NCI-H1436 (cell line): ENCODE measurements at regions not wholly inside any gene's neighbourhood (a gene's known extent, or its start where the extent isn't known, plus 50 kb on each side); places are given as distances from the start of the nearest gene placed in this dataset.
"Not testable (repeated sequence)": the region's sequence is repeated elsewhere in the genome, so short reads cannot be mapped to it uniquely, and the experiment has no call there.

ENCODE experiments used
- DNase-seq: peaks from one replicate; lab custom pipeline; 2025; lab: John Stamatoyannopoulos, UW

DNA sequence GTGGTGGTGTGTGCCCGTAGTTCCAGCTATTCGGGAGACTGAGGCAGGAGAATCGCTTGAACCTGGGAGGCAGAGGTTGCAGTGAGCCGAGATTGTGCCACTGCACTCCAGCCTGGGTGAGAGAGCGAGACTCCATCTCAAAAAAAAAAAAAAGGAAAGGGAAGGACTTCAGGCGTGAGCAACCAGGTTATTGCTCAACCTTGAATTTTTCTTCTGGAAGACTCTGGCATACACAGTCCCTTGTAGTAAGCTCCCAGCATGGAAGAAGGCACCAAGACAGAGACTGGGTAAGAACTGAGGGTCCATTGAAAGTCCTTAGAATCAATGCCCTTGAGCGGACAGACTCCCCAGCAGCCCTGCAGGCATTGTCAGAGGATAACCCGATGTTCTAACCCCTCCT lies 75.0 kb downstream of the C9orf50 start:
- DNase-seq = not testable (repeated sequence)

DNA sequence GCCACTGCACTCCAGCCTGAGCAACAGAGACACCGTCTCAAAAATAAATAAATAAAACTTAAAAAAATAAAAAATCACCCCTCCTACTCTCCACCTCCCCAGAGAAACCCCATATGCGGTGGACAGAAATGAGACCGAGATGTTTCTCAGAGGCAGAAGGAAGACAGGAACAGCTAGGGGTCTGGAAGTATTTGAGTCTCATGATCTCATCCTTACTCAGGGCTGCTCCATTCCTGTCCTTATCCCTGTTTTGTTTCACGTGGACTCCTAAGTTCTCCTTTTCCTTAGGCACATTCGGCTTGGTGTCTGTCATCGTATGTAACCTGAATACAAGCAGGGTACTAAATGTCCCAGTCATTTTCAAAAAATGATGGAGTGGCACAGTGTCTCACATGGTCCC lies 76.1 kb downstream of the C9orf50 start:
- DNase-seq = no peak

DNA sequence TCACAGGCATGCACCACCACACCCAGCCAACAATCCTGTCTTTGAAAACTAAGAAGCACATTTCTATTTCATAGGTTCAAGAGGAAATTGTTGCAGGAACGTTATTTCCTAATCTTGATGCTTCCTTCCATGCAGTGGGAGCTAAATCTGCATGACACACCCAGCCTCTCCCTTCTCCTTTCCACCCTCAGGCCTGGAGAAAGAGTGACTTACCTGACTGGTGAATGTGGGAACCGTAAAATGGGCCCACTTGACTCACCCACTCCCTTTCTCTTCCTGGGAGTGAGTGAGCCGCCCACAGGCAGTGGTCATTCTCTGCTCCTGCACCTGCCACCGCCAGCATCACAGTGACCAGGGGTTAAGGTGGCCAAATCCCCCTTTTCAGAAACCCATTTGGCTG lies 78.2 kb downstream of the C9orf50 start:
- no peak for DNase-seq

DNA sequence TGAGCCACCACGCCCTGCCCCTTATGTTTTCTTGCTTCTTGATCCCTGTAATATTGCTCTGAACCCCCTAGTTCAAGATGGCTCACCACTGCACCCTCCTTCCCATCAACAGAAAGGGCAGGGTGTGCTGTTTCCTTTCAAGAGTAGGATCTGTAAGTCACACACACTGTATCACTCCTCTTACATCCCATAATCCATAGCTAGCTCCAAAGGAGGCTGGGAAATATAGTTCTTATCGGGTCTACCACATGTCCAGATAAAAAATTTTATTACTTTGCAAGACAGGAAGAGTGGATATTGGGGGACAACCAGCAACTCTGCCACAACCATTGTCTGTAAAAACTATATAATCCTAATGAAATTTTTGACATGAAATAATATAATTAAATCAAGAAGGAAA lies 79.6 kb downstream of the C9orf50 start:
- no peak for DNase-seq

DNA sequence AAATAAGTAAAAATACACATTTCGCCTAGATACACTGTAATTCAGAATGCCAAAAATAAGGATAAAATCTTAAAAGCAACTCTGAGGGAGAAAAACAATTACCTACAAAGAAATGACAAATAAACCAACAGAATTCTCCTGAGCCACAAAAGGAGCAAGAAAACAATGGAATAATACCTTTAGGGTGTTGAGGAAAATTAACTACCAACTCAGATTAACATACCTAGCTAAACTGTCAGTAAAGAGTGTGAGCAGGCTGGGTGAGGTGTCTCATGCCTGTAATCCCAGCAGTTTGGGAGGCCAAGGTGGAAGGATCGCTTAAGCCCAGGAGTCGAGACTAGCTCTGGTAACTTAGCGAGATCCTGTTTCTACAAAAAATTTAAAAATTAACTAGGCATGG lies 81.5 kb downstream of the C9orf50 start:
- DNase-seq = no peak

DNA sequence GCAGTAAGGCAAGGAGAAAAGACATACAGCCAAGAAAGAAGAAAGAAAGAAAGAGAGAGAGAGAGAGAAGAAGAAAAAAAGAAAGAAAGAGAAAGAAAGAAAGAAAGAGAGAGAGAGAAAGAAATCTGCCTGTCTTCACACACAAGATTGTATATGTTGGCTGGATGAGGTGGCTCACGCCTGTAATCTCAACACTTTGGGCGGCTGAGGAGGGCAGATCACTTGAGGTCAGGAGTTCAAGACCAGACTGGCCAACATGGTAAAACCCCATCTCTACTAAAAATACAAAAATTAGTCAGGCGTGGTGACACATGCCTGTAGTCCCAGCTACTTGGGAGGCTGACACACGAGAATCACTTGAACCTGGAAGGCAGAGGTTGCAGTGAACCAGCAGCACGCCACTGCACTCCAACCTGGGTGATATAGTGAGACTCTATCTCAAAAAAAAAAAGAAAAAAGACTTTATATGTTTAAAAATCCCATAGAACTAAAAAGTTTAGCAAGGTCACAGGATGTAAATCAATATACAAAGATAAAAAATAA lies 89.0 kb downstream of the C9orf50 start:
- not testable (repeated sequence) for DNase-seq

DNA sequence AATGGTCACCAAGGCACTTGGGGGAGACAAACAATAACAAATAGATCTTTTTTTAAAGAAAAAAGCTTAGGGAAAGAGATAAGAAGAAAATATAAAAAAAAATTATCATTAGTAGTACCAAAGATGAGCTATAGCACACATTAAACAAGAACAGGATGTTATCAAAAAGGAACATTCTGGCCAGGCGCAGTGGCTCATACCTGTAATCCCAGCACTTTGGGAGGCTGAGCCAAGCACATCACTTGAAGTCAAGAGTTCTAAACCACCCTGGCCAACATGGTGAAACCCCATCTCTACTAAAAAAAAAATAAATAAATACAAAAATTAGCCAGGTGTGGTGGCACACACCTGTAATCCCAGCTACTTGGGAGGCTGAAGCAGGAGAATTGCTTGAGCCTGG lies 92.9 kb downstream of the C9orf50 start:
- not testable (repeated sequence) for DNase-seq

DNA sequence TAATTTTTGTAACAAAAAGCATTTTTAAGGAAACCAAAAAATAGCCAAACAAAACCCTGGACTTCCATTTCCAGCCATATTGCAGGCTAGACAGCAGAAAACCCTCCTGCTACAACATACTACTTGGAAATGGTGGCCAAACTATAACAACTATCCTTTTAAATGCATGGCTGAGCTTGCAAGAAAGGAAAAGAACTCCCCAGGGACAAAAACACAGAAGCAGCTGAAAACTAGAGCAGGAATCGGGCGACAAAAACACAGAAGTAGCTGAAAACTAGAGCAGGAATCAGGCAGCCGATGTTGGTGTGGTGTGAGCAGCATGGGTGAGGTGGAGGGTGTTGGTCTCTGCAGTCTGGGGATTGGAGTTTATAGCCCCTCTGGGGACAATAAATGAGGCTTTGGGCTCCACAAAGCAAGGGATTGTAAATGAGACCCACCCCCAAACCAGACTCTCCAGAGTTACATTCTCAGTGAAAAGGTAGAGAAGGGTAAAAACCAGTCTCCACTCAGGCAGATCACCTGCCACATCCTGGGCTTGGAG lies 95.2 kb downstream of the C9orf50 start:
- DNase-seq = no peak

DNA sequence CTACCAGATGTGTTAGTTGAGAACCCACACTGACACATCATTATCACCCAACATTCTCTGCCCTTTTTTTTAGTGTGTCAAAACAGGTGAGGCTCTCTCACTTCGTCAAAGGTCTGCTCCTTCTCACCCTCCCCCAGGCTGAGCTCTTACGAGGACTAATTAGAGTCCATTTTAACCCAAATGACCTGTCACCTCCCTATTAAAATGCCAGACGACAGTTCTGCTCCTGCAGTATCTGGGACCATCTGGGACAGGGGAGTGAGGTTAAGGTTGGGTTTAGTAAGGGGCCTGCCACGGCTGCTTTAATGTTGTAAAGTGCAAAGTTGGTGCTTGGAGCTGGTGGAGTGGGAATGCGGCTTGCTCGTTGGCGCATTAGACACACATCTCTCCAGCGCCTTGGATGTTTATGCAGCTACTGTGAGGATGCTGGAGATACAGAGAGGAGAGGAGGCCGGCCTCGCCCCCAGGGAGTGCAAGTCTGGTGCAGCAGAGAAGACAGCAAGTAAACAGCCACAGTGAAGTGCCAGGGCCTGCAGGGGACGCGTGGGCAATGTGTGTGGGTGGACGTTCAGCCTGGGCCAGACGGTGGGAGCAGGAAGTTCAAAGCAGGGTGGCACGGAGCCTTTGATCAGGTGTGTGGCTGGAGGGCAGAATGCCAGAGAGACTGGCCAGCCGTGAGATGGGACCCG lies 96.2 kb downstream of the C9orf50 start:
- DNase-seq = no peak

DNA sequence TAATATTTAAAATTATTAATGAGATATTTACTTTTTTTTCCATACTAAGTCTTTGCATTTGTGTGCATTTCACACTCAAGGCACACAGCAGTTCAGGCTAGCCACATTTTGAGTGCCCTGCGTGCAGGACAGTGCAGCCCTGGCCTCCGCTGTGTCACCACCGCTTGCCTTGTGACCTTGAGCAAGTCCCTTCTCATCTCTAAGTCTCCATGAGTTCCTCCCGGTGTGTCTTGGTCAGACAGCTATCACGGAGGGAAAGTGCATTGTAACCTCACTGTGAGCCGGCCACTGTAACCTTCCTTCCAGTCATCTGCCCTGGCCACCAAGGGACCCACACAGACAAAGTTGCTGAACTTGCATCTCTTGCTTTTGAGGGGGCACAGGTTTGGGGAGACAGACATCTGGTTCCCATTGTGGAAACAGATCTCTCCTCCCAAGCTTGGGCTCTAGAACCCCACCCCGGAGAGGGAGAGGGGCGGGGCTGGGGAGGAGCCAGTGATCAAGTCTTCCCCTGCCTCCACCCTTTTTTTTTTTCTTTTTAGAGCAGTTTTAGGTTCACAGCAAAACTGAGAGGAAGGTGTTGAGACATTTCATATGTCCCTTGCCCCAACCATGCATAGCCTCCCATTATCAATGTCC lies 96.8 kb downstream of the C9orf50 start:
- DNase-seq = no peak

DNA sequence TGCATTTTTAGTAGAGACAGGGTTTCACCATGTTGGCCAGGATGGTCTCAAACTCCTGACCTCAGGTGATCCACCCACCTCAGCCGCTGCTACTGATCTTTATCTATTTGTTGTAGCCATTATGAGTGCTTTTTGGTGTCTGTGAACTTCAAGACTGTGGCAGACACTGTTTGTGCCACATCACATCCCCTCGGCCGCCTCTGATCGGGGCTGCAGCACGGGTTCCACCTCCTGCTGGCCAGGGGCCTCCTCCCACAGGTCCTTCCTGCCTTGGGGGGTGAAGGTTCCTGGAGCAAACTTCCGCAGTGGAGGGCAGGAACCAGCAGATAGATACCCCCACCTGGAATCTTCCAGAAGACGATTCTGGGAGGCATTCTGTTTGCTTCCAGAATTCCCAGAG lies 98.5 kb downstream of the C9orf50 start:
- no peak for DNase-seq

DNA sequence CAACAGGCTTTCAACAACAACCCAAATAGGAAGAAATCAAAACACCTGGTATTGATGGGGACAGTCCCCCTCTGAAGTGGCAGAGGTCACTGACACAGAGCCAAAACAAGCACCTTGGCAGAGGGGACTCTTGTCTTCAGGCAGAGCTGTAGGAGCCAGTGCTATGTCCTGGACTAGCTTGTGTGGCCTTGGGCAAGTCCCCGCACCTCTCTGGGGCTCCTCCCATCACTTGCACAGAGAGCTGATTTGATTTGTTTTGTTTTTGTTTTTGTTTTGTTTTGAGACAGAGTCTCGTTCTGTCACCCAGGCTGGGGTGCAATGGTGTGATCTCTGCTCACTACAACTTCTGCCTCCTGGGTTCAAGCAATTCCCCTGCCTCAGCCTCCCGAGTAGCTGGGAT lies 100.8 kb downstream of the C9orf50 start:
- no peak for DNase-seq

DNA sequence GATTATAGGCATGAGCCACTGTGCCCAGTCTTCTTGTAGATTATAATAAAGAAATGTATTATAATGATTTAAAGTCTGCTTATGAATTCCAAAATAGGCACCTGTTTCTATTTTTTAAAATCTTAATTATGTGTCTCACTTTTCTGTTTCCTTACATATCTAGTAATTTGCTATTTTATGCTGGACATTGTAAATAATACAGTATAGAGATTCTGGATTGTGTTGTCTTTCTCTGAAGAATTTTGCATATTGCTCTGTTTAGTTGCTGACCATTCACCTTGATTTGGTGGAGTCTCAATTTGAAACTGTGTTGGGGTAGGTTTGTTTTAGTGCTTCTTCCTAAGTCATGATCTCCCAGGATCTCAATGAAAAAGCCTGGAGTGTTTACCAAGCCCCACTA lies 102.8 kb downstream of the C9orf50 start:
- DNase-seq = no peak

DNA sequence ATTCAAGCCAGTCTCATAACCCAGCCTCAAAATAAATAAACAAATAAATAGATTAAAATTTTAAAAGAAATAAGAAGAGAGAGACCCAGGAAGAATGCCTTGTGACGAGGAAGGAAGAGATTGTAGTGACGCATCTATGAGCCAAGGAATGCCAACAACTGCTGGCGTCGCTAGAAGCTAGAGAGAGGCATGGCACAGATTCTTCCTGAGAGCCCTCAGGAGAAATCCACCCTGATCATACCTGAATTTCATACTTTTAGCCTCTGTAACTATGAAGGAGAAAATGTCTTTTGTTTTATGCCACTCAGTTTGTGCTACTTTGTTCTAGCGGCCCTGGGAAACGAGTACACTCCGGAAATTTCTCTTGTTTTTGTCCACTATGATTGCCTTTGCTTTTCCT lies 103.9 kb downstream of the C9orf50 start:
- no peak for DNase-seq

DNA sequence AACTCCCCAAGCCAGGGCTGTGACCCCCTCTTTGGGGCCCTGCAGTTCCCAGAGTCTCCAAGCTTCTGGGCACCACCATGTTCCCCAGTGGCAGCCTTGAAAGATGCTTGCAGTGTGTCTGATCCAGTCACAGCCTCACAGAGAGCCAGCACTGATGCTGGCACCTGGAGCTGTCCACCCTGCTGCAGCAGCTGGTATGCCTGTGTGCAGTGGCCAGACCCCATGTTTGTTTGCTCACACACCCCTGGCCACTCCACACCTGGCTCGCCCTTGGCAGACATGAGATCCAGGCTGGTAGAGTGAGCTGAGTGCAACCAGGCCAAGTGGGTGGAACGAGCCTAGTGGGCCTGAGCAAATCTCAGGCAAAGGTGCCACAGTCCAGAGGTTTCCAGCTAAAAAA lies 106.0 kb downstream of the C9orf50 start:
- DNase-seq = no peak

DNA sequence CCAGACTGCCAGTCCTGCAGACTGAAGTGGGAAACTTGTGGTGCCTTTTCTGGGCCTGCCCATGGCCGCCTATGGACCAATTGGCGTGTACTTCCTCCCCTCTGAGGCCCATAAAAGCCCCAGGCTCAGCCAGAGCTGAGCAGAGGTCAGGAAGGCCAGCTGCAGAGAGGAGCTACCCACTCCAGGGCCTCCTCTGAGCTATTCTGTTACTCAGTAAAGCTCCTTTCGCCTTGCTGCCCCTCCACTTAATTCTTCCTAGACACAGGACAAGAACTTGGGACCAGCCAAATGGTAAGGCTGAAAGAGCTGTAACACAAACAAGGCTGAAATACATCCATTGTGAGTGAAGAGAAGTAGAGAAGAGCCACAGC lies 106.4 kb downstream of the C9orf50 start:
- no peak for DNase-seq

DNA sequence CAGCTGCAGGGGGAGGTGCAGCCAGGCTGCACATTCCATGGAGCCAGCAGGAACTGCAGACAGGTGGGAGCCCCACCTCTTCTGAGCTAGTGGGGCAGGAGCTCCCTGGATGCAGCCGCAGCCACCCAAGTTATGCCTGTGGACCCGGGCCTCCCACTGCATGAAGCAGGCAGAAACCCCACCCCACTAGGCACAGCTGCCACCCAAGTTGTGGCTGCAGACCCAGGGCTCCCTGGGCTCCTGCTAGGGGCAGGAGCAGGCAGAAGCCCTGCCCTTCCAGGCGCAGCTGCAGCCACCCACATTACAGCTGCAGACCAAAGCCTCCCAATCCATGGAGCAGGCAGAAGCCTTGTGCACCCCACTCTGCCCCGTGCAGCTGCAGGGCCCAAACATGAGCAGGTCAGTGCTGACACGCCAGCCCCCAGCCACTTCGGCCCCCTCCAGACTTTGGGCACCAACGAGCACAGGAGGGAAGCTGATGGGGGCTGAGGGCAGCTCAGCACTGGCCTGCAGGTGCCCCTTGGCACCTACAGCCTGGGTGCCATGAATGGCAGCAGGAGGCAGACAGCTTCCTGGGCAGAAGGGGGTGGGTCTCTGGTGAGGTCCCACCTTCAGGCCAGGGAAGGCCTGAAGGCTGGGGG lies 106.9 kb downstream of the C9orf50 start:
- no peak for DNase-seq

DNA sequence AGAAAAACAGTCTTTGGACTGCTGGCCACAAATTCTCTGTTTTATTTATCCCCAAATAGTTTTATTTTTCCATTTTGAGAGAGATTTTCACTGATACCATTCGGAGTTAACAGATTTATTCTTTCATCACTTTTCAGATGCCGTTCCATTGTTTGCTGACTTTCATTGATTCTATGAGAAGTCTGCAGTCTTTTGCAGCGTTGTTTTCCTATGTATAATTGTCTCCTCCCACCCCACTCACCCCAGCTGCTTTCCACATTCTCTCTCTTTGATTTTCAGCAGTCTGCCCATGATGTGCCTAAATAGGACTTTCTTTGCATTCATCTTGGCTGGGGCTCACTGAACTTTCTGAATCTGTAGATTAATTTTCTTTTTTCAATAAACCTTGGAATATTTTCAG lies 107.6 kb downstream of the C9orf50 start:
- DNase-seq = no peak

DNA sequence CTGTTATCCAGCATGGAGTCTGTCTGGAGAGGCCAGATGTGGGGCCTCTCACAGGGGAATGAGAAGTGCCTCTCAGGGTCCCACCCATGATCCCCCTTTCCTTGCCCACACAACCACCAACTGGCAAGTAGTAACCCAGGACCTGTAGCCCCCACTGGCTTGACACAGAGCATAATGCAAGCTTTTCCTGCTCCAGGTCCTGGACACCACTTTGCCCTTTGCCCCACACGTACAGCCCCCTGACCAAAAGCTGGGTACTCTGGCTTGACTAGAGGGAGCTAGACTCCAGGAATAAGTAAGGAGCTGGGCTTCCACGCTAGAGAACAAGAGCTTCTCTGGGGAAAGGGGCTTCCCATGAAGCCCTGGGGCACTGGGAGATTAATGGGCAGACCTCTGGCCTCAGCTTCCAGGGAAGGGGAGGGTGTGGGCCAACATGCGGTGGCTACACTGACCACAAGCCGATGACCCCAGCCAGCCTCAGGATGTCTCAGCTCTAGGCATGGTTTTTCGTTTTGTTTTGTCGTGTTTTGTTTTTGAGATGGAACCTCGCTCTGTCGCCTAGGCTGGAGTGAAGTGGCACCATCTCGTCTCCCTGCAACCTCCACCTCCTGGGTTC lies 109.5 kb downstream of the C9orf50 start:
- DNase-seq = no peak

DNA sequence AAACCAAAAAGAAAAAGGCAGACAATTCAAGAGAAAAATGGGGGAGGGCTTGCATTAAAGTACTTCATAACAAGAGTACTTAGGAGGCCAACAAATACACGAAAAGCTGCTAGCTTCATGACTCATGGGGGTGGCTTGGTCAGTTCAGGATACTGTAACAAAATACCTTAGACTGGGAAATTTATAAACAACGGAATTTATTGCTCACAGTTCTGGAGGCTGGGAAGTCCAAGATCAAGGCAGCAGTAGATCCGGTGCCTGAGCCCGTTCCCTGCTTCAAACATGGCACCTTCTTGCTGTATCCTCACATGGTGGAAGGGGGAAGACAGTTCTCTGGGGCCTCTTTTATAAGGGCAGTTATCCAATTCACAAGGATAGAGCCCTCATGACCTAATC lies 111.4 kb downstream of the C9orf50 start:
- no peak for DNase-seq

DNA sequence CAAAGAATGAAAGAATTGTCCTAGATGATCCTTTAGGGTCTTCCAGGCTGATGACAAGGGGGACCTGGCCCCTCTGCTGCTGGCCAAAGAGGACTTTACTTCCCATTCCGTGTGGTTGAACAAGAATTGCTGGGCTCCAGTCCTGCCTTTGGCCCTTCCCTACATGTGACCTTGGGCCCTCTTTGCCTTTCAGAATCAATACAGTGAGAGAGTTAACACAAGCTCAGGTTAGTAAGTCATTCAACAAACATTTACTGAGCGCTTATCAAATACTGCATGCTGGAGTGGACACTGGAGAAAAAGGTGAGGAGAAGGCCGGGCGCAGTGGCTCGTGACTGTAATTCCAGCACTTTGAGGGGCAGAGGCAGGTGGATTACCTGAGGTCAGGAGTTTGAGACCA lies 113.1 kb downstream of the C9orf50 start:
- no peak for DNase-seq

DNA sequence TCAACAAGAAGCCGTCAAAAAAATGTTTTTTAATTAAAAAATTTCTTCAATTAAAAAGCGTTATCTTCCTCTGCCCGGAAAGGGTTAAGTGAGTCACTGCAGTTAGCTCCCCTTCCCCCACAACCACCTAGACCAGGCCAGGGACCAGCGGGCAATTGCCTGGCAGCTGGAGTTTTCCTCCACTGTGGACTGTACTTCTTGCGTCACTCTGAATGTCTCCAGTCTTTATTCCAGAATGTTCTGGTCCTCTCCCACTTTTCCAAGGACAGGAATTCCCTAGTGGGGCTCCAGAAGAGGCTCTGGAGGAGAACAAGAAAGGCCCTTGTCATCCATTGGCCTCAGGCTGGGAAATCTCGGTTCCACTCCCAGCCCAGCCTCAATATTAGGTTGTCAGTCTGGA lies 114.0 kb downstream of the C9orf50 start:
- no peak for DNase-seq

DNA sequence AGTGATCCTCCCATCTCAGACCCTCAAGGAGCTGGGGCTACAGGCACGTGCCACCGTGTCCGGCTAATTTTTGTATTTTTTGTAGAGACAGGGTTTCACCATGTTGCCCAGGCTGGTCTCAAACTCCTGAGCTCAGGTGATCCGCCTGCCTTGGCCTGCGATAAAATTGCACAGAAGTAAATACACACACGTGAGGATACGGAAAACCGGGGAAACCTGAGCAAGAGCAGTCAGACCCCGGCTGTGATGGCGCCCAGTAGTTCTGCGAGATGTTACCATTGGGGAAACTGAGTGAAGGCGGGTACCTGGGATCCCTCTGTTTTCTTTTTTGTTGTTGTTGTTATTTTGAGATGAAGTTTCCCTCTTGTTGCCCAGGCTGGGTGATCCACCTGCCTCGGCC lies 114.9 kb downstream of the C9orf50 start:
- DNase-seq = no peak
